ENCODE measurements at regions not wholly inside any gene's neighbourhood (a gene's known extent, or its start where the extent isn't known, plus 50 kb on each side); places are given as distances from the start of the nearest gene placed in this dataset.
"Not testable (repeated sequence)": the region's sequence is repeated elsewhere in the genome, so short reads cannot be mapped to it uniquely, and the experiment has no call there.

- no peak overlapping the region for H3K27ac ChIP-seq (ENCODE audit: low read length)
- WGBS (ENCODE audit: insufficient coverage, insufficient read length), result no CpG with 5 or more reads among the region's 4 CpGs
Observed at GRCh38 chr20:12928755-12929401, 79.9 kb upstream of the SPTLC3 start.

GRCh38 chr20:12936020-12936419, 72.8 kb upstream of the SPTLC3 start:
- no peaks in the 10 kb centered on the region for H3K4me1 ChIP-seq (ENCODE audit: control insufficient read depth, insufficient read depth, low read length)
- H3K4me3 ChIP-seq (ENCODE audit: low read length), result no peak overlapping the region
- H3K36me3 ChIP-seq (ENCODE audit: control insufficient read depth, insufficient read depth, low read length), result no peaks in the 10 kb centered on the region
- DNase-seq (ENCODE audit: low read depth, low spot score), result no peak
- H3K27ac ChIP-seq (ENCODE audit: low read length), result no peak overlapping the region
- H3K27me3 ChIP-seq (ENCODE audit: control insufficient read depth, insufficient read depth, low read length), result no peaks in the 10 kb centered on the region; the same call in 1 of the 2 replicates
- WGBS (ENCODE audit: insufficient coverage, insufficient read length), result no CpG with 5 or more reads among the region's 5 CpGs
- H3K9me3 ChIP-seq (ENCODE audit: control insufficient read depth, insufficient read depth, low read length), result no peaks in the 10 kb centered on the region

More at GRCh38 chr20:12928755-12929401, 79.9 kb upstream of the SPTLC3 start:
- no peak overlapping the region for H3K4me3 ChIP-seq (ENCODE audit: low read length)
- no peaks in the 10 kb centered on the region for H3K9me3 ChIP-seq (ENCODE audit: control insufficient read depth, insufficient read depth, low read length)
- no peaks in the 10 kb centered on the region for H3K36me3 ChIP-seq (ENCODE audit: control insufficient read depth, insufficient read depth, low read length)
- no peak for DNase-seq (ENCODE audit: low read depth, low spot score)
- H3K4me1 ChIP-seq (ENCODE audit: control insufficient read depth, insufficient read depth, low read length), result peaks cover 4% of the 10 kb centered on the region
- H3K27me3 ChIP-seq (ENCODE audit: control insufficient read depth, insufficient read depth, low read length), result no peaks in the 10 kb centered on the region; the same call in 1 of the 2 replicates

DNA sequence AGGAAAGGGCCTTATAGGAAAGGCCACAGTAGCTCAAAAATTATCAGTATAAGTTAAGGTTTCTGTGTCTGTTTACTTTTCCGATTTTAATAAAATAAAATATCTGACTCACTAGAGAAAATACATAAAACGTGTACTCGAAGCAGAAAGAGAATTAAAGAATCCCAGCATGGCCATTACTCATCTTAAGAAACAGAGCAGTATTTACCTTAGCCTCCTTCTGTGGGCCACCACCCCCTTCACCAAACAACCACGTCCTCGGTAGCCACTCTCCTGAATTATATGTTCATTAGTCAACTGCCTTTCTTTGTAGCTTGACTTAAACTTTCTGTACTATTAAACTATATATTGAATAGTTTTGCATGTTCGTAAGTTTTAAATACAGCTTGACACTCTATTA, 72.2 kb upstream of the SPTLC3 start:
- H3K4me3 ChIP-seq (ENCODE audit: low read length), result no peak overlapping the region
- no CpG with 5 or more reads among the region's 6 CpGs for WGBS (ENCODE audit: insufficient coverage, insufficient read length)

GRCh38 chr20:12941025-12941424, 67.7 kb upstream of the SPTLC3 start:
- WGBS (ENCODE audit: insufficient coverage, insufficient read length), result no CpG with 5 or more reads among the region's 1 CpG
- Histone ChIP-seq H3K27me3 (ENCODE audit: control insufficient read depth, insufficient read depth, low read length) (no peaks in the 10 kb centered on the region), H3K4me1 (ENCODE audit: control insufficient read depth, insufficient read depth, low read length) (no peaks in the 10 kb centered on the region), H3K4me3 (ENCODE audit: low read length) (no peak overlapping the region), H3K9me3 (ENCODE audit: control insufficient read depth, insufficient read depth, low read length) (no peaks in the 10 kb centered on the region), H3K36me3 (ENCODE audit: control insufficient read depth, insufficient read depth, low read length) (no peaks in the 10 kb centered on the region), H3K27ac (ENCODE audit: low read length) (no peak overlapping the region)
- no peak for DNase-seq (ENCODE audit: low read depth, low spot score)

More for the DNA sequence above, 72.2 kb upstream of the SPTLC3 start:
- no peak for DNase-seq (ENCODE audit: low read depth, low spot score)
- Histone ChIP-seq H3K27ac (ENCODE audit: low read length) (no peak overlapping the region), H3K4me1 (ENCODE audit: control insufficient read depth, insufficient read depth, low read length) (no peaks in the 10 kb centered on the region), H3K27me3 (ENCODE audit: control insufficient read depth, insufficient read depth, low read length) (no peaks in the 10 kb centered on the region; the same call in 1 of the 2 replicates), H3K36me3 (ENCODE audit: control insufficient read depth, insufficient read depth, low read length) (no peaks in the 10 kb centered on the region), H3K9me3 (ENCODE audit: control insufficient read depth, insufficient read depth, low read length) (no peaks in the 10 kb centered on the region)

GRCh38 chr20:12942123-12942522, 66.6 kb upstream of the SPTLC3 start:
- Histone ChIP-seq H3K4me1 (ENCODE audit: control insufficient read depth, insufficient read depth, low read length) (no peaks in the 10 kb centered on the region), H3K36me3 (ENCODE audit: control insufficient read depth, insufficient read depth, low read length) (no peaks in the 10 kb centered on the region), H3K27me3 (ENCODE audit: control insufficient read depth, insufficient read depth, low read length) (no peaks in the 10 kb centered on the region), H3K4me3 (ENCODE audit: low read length) (no peak overlapping the region), H3K27ac (ENCODE audit: low read length) (no peak overlapping the region), H3K9me3 (ENCODE audit: control insufficient read depth, insufficient read depth, low read length) (no peaks in the 10 kb centered on the region)
- no CpG with 5 or more reads among the region's 2 CpGs for WGBS (ENCODE audit: insufficient coverage, insufficient read length)
- DNase-seq (ENCODE audit: low read depth, low spot score), result no peak

DNA sequence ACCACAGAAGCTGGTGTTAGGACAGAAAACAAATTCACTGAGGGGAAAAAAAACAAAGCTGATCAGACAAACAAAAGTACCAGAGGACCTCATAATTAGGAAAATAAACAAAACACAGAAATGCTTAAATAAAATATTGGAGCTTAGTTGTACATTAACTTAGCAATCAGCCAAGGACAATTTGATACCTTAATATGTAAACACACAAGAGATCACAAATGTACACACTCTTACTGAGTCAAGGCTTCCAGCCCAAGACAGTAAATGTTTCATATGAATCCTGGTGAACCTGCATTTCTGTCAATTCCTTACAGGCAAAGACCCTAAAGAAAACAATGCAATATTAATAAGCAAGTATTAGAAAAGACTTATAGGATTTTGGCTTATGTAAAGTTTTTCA, 62.0 kb upstream of the SPTLC3 start:
- Histone ChIP-seq H3K4me1 (ENCODE audit: control insufficient read depth, insufficient read depth, low read length) (no peaks in the 10 kb centered on the region), H3K4me3 (ENCODE audit: low read length) (no peak overlapping the region), H3K27ac (ENCODE audit: low read length) (no peak overlapping the region), H3K9me3 (ENCODE audit: control insufficient read depth, insufficient read depth, low read length) (no peaks in the 10 kb centered on the region), H3K36me3 (ENCODE audit: control insufficient read depth, insufficient read depth, low read length) (no peaks in the 10 kb centered on the region), H3K27me3 (ENCODE audit: control insufficient read depth, insufficient read depth, low read length) (no peaks in the 10 kb centered on the region)
- DNase-seq (ENCODE audit: low read depth, low spot score), result no peak

GRCh38 chr20:12947691-12948090, 61.1 kb upstream of the SPTLC3 start:
- Histone ChIP-seq H3K9me3 (ENCODE audit: control insufficient read depth, insufficient read depth, low read length) (no peaks in the 10 kb centered on the region), H3K36me3 (ENCODE audit: control insufficient read depth, insufficient read depth, low read length) (no peaks in the 10 kb centered on the region), H3K4me3 (ENCODE audit: low read length) (no peak overlapping the region), H3K27ac (ENCODE audit: low read length) (no peak overlapping the region), H3K27me3 (ENCODE audit: control insufficient read depth, insufficient read depth, low read length) (no peaks in the 10 kb centered on the region), H3K4me1 (ENCODE audit: control insufficient read depth, insufficient read depth, low read length) (no peaks in the 10 kb centered on the region)
- WGBS (ENCODE audit: insufficient coverage, insufficient read length), result no CpG with 5 or more reads among the region's 3 CpGs
- DNase-seq (ENCODE audit: low read depth, low spot score), result no peak

GRCh38 chr20:12949429-12949980, 59.3 kb upstream of the SPTLC3 start:
- no CpG with 5 or more reads among the region's 4 CpGs for WGBS (ENCODE audit: insufficient coverage, insufficient read length)
- DNase-seq (ENCODE audit: low read depth, low spot score), result no peak
- H3K4me3 ChIP-seq (ENCODE audit: low read length), result no peak overlapping the region

GRCh38 chr20:12954254-12954653, 54.5 kb upstream of the SPTLC3 start:
- not testable (repeated sequence) for DNase-seq (ENCODE audit: low read depth, low spot score); H3K27me3 ChIP-seq (ENCODE audit: control insufficient read depth, insufficient read depth, low read length)

More at GRCh38 chr20:12949429-12949980, 59.3 kb upstream of the SPTLC3 start:
- no peaks in the 10 kb centered on the region for H3K36me3 ChIP-seq (ENCODE audit: control insufficient read depth, insufficient read depth, low read length)
- no peaks in the 10 kb centered on the region for H3K27me3 ChIP-seq (ENCODE audit: control insufficient read depth, insufficient read depth, low read length)
- H3K27ac ChIP-seq (ENCODE audit: low read length), result no peak overlapping the region
- no peaks in the 10 kb centered on the region for H3K4me1 ChIP-seq (ENCODE audit: control insufficient read depth, insufficient read depth, low read length)
- H3K9me3 ChIP-seq (ENCODE audit: control insufficient read depth, insufficient read depth, low read length), result no peaks in the 10 kb centered on the region

GRCh38 chr20:12955611-12956010, 53.2 kb upstream of the SPTLC3 start:
- no peaks in the 10 kb centered on the region for H3K36me3 ChIP-seq (ENCODE audit: control insufficient read depth, insufficient read depth, low read length)
- no peaks in the 10 kb centered on the region for H3K27me3 ChIP-seq (ENCODE audit: control insufficient read depth, insufficient read depth, low read length)
- WGBS (ENCODE audit: insufficient coverage, insufficient read length), result no CpG with 5 or more reads among the region's 3 CpGs
- no peaks in the 10 kb centered on the region for H3K4me1 ChIP-seq (ENCODE audit: control insufficient read depth, insufficient read depth, low read length)
- no peak overlapping the region for H3K4me3 ChIP-seq (ENCODE audit: low read length)
- H3K9me3 ChIP-seq (ENCODE audit: control insufficient read depth, insufficient read depth, low read length), result no peaks in the 10 kb centered on the region
- H3K27ac ChIP-seq (ENCODE audit: low read length), result no peak overlapping the region
- DNase-seq (ENCODE audit: low read depth, low spot score), result no peak

More at GRCh38 chr20:12954254-12954653, 54.5 kb upstream of the SPTLC3 start:
- not testable (repeated sequence) for H3K36me3 ChIP-seq (ENCODE audit: control insufficient read depth, insufficient read depth, low read length); H3K27ac ChIP-seq (ENCODE audit: low read length); H3K4me3 ChIP-seq (ENCODE audit: low read length); H3K9me3 ChIP-seq (ENCODE audit: control insufficient read depth, insufficient read depth, low read length); H3K4me1 ChIP-seq (ENCODE audit: control insufficient read depth, insufficient read depth, low read length)

GRCh38 chr20:12956303-12956702, 52.5 kb upstream of the SPTLC3 start:
- Histone ChIP-seq H3K4me3 (ENCODE audit: low read length) (no peak overlapping the region), H3K27me3 (ENCODE audit: control insufficient read depth, insufficient read depth, low read length) (no peaks in the 10 kb centered on the region), H3K27ac (ENCODE audit: low read length) (no peak overlapping the region), H3K9me3 (ENCODE audit: control insufficient read depth, insufficient read depth, low read length) (no peaks in the 10 kb centered on the region), H3K4me1 (ENCODE audit: control insufficient read depth, insufficient read depth, low read length) (no peaks in the 10 kb centered on the region), H3K36me3 (ENCODE audit: control insufficient read depth, insufficient read depth, low read length) (no peaks in the 10 kb centered on the region)
- no peak for DNase-seq (ENCODE audit: low read depth, low spot score)
